Stimulated activated naive CD4-positive, alpha-beta T cell (primary cell): ENCODE measurements at regions not wholly inside any gene's neighbourhood (a gene's known extent, or its start where the extent isn't known, plus 50 kb on each side); places are given as distances from the start of the nearest gene placed in this dataset.

ENCODE experiments used
- DNase-seq, 6 experiments: peaks; one replicate each; lab custom pipeline; 2025; lab: John Stamatoyannopoulos, UW

DNA sequence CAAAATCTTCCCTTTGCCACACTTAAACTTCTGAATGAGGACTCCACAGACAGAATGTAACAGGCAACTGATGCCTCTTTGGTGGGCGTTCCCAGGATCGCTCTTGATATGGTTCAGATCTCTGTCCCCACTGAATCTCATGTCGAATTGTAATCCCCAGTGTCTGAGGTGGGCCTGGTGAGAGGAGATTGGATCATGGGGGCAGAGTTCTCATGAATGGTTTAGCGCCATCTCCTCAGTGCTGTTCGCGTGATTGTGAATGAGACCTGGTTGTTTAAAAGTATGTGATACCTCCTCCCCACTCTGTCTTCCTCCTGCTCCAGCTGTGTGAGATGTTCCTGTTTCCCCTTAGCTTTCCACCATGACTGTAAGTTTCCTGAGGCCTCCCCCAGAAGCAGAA, 111.1 kb upstream of the SLC66A3 start:
- DNase-seq: no peak

DNA sequence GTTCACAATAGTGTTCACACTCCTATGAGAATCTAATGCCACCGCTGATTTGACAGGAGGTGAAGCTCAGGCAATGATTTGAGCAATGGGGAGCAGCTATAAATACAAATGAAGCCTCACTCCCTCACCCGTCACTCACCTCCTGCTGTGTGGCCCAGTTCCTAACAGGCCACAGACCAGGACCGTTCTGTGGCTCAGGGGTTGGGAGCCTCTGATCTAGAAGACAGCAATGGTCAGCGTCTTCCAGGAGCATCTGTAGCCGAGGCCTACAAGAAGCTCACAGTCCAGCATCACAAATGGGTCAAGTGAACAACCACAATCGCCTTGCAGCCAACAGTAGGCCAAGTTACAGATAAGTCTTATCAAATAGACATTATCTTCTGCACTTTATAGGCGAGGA, 110.0 kb upstream of the SLC66A3 start:
- DNase-seq: no peak

DNA sequence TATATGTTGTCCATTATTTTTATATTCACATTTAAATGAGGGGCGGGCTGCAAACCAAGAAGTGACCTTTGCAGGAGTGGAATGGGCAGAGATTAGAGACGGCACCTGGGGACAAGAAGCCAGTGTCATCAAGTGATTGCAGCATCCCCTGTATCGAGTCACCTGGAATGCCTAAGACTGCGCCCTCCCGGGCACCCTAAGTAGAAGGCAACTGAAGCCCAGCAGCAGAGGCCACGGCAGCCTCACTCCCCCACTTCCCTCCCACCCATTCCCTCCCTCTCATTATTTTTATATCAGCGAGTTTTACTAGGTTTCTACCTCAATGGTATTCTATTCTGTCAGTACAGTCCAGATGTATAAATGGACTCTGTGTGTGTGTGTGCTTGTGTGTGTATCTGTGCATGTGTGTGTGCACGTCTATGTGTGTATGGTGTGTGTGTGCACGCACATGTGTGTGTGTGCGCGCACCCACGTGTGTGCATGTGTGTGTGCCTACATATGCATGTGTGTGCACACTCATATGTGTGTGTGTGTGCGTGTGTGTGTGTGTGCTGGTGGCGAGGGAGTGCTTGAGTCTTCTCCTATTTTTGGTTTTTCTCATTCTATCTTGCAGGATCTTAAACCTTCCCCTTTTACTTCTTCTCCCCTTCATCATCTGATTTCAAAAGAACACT, 106.8 kb upstream of the SLC66A3 start:
- DNase-seq: no peak

DNA sequence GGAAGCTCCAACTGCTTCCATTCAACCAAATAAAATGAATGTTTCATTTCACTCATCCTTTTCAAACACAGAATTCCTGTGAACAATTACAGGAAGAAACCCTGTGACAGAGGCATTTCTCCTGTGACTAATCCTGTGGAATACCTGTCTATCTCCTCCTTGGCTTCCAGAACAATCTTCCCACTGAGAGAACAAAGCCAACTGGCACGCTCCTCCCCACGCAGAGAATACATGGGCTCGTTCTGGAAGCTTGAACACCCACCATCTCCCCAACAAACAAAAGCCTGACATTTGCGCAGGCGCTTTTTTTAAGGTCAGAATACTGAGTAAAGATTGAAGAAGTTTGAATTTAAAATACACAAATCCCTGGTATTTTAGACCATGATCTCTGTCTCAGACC, 104.7 kb upstream of the SLC66A3 start:
- no peak for DNase-seq

DNA sequence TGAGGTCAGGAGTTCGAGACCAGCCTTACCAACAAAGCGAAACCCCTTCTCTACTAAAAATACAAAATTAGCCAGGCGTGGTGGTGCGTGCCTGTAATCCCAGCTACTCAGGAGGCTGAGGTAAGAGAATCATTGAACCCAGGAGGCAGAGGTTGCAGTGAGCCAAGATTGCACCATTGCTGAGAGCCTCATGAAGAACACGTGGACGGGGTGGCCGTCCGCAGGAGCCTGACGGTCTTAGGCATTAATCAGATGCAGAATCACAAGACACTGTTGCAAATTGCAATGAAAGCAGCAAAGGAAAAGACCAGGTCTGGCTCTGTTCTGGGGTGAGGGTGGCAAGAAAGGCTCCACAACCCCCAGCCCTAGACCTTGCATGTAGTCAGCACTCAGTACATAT, 104.0 kb upstream of the SLC66A3 start:
- no peak for DNase-seq

DNA sequence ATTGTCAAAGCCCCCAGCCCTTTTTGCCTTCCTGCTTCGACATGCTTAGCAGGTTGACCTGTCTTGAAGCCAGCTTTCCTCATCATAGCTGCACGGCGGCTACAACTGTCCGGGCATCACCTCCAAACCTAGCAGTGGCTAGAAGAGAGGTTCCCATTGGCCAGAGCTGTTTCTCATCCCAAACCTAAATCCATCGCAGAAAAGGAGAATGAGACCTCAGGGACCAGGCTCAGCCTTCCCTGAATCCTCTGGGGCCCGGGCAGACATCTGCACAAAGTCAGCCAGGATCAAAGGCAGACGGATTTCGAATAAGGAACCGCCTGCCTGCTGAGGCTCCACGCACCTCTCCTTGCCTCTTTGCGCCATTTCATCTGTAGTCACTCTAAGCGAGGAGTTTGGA, 101.7 kb upstream of the SLC66A3 start:
- DNase-seq: no peak

DNA sequence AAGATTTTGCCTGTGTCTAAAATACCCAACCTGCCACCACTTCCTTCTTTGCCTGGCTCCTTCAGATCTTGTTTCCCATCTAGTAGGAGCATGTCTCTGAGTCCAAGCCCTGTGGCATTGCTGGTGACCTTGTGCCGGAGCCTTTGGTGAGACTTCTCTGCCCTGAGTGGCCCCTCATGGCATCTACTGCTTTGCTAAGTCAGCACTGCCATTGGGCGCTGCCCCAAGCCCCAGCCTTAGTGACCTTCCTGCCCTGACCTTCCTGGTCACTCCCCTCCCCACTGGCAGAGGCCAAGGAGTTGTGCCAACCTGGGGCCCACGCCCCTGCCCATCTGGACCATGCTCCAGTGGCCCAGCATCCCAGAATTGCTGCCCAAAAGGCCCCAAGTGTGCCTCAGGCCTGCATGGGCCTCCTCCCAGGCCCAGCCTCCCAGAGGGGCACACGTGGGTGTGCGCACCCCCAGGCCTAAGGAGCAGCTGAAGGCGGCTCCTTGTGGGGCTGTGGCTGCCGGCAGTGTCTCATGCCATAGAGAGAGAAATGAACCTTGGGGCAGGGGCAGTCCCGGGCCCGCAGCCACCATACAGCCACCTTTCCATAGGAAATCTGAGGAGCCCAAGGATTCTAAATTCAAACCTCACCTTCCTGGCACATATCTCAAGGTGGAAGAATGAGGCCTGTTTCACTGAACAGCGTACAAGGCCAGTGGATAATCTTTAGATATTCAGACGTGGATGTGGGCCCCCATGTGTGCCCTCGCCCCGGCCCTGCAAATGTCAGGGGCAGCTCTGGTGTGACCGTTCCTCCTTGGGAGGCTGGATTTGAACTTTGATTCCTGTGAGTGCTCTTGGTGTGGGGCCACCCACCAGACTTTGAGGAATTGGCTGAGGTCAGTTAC, 100.2 kb upstream of the SLC66A3 start:
- no peak for DNase-seq

DNA sequence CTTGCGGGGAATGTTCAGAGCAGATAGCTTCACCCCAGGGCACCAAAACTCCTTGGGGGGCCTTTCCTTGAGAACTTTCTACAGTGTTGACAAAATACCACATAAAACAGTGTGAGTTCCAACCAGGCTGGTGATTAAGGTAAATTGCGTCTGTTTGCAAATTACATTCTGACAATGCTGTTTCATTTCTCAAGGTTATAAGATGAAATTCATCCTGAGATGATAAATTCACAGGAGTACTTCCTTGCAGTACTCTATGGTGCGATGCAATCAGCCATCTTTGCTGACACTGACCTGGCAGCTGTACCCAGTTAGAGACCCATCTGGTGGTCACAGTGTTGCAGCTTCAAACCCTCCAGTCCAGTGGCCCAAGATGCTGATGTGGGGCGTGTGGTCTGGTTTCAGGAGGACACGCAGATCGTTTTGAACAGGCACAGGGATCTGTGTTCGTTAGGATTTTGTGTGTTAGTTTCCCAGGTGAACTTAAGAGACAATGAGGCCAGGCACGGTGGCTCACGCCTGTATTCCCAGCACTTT, 99.5 kb upstream of the SLC66A3 start:
- no peak for DNase-seq

DNA sequence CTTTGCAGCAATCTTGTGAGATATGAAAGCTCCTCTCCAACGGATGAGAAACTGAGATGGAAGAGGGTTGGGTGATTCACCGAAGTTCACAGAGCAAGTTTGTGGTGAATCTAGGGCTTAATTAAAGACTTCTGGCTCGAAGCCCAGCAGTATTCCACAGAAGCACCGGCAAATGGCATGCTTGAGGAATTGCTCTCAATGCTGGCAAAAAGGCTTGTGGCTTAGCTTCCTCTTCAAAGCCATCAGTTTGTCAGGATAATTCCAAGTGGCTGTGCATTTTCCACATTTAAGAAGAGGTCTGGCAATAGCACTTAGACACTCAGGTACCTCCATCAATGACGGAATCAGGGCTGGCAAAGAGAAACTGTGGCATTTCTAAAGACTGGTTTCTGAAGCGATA, 98.7 kb upstream of the SLC66A3 start:
- no peak for DNase-seq

DNA sequence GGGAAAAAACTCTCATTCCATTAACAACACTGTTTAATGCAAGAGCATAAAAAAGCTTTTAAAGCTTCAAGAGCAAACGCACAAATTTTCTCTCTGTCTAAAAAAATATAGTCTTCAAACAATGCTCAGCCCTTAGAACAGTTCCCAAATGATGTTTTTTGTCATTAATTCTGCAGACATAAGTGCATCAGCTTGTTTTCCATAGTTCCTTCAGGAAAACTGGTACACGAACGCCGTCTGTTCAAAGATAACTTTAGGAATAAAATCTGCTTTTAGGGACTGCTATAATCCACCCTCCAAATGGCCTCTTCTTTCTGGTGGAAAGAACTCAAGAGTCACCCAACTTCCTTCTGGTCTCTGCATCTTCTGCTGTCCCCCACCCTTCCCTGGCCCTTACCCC, 98.2 kb upstream of the SLC66A3 start:
- DNase-seq: no peak

DNA sequence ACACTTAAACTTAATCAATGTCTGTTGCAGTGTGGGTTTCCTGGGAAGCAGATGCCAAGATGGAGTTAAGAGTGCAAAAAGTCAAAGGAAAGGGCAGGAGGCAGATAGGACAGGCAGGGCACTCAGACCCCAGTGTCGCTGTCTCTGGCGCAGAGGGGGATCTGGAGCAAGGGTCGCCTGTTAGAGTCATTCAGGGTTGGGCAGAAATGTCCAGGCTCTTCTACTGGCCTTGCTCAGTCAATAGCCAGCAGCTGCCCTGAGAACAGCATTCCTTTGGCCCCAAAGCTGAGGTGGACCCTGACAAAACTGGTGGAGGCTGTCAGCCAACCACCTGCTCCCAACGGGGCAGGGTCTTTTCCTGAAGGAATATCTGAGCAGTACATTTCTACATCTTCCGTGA, 97.1 kb upstream of the SLC66A3 start:
- DNase-seq: no peak

DNA sequence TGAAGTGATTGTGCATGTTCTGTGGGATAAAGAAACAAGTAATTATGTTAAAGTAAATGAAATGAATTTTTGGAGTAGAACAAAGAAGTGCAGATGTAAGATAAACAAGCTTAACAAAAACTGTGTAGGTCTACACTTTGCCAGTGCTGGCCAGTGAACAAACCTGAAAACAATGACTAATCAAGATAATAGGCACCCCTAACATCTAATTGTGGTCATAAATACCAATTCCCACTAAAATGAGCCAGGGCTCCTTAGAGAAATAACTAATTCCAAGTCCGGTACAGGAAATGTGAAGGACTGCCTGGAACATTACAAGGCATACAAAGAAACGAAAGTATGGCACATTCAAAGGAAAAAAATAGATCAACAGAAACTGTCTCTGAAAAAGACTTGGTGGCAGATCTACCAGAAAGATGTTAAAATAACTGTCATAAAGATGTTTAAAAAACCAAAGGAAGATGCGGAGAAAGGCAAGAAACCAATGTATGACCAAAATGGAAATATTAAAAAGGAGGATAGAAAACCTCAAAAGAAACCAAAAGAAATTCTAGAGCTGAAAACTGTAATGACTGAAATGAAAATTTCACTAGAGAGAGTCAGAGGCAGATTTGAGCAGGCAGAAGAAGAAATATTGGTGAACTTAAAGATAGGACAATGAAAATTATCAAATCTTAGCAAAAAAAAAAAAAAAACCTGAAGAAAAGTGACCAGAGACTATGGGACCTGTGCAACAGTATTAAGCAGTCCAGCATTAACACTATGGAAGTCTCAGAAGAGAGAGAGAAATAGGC, 94.7 kb upstream of the SLC66A3 start:
- no peak for DNase-seq

DNA sequence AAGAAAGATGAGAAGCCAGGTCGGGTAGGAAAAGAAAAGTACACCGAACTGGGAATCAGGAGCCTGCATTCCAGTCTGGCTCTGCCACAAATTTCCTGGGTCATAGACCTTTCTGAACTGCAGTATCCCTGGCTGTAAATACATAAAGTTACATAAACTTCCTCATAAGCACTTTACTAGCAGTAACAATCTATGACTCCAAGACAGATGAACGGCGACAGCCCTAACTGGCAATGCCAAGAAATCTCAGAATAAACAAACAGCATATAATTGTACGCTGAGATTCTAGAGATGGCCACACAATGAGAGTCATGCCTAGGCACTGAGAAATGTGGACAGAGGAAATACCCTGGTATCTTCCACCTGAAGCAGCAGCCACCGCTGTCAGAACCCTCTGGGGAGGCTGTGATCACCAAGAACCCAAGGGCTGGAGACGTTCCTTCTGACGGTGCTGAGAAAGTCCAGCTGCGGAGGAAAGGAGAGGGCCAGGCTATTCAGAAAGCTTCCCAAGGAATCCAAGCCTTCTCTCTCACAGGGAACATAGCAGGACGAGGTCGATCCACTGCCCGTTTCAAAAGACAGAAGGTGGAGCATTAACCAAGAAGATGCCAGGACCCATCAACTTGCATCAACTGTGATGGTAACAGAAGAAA, 89.3 kb upstream of the SLC66A3 start:
- no peak for DNase-seq

DNA sequence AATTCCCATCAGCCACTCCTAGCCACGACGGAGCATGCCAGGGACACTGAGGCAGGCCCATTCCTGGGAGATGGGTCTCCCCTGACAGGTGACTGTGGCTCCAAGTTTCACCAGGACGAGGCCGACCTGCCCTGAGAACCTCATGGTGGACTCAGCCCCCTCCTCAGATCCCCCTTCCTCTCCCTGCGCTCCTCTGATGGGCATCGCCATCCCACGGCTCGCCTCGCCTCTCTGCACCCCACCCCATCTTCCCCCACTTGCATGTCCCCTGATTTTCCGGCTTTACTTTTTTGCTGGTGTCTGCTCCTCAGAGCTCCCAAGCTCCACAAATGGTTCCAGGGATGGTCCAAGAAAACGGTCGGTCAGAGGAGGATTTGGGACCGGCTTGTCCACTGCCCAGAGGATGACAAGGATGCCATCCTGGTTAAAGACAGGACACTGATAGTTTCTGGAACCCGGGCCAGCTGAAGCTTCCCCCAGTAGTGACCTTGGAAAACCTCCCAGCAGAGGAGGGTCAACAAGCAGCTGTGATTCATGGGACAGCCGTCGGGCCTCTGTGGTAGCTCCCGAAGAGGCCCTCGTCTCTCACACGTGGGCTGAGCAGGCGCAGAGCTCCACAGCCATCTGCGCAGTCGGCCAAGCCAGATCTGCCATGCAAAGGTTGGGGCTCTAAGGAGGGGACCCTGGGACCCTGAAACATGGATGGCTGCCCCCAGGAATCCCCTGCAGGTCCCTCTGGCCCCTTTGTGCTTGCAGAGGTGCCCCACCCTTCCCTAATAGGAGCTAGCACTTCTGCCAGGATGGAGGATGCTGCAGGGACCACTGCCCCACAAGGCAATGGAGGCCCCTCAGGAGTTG, 87.8 kb upstream of the SLC66A3 start:
- DNase-seq: no peak

DNA sequence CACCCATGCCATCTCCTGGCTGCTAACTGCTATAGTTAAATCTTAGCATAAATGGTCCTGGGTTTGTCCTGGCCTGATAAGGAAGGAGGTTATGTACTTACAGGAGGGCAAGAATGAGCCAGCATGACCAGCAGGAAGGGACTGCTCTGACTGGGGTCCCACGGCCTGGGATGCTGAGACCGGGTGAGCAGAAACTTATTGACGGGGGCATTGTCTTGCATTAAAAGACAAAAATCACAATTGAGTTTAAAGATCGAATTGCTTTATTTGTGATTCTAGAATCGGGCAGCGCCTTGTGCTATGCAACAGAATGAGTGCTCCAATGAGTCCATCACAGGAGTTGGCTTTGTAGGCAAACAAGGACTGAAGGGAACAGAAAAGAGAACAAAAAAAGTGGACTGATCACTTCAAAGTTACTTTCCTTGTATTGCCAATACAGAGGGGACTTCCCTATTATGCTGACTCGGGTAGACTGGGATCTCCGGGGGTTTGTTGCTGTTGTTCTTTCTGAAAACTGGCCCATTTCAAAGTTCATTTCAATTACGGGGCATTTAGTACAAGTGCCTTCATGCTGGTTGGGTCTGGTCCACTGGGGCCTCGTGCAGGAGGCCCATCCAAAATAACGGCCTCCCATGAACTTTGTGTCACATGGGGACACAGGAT, 87.1 kb upstream of the SLC66A3 start:
- no peak for DNase-seq

DNA sequence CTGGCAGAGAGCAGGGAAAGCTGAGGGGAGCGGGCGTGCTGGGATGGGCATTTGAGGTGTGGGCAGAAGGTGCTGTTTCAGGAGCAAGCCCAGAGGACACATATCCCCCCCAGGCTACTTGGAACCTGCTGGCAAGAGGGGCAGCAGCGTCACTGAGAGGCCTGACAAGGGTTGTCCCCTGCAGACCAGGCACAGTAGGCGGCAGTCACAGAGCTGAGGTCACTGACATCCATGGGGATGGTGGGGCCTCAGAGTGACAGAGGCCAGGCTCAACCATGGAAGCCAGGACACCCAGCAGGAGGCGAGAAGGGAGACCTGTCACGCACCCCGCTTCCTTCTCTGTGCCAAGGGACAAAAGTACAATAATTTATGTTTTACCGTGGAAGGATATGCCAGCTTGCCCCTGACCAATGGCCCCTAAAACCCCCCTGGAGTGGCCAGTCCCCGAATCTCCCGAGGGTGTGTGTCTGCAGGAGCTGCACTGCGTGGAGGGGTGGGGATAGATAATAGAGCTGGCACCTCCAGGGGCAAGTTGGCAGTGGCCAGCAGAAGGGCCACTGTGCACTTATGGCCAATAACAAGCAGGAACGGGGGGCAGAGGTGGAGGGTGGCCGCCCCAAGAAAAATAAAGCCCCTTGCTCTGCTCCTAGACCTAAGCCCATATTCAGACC, 86.3 kb upstream of the SLC66A3 start:
- no peak for DNase-seq

DNA sequence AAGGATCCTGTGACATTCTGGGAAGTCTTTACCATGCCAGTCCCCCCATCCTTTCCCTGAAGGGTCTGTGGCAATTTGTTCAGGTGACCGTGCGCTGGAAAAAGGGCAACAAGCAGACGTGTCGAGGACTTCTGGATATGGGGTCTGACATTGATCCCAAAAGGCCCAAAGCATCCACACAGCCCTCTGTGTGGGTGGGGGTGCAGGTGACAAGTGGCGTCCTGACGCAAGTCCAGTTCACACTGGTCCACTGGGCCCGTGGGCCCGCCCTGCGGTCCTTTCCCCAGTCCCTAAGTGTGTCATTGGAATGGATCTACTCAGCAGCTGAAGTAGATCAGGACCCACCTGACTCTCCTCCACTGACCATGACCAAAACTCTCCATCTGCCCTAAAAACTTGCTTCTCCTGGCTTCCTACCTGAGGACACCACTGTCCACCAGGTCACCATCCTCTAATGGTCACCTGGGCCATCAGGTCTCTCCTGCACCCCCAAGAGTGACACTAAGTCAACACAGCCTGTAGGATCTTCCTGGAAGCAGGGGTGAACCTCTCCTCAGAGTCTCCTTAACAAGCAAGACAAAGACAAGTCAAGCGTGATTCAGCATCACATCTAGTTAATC, 85.6 kb upstream of the SLC66A3 start:
- DNase-seq: no peak

DNA sequence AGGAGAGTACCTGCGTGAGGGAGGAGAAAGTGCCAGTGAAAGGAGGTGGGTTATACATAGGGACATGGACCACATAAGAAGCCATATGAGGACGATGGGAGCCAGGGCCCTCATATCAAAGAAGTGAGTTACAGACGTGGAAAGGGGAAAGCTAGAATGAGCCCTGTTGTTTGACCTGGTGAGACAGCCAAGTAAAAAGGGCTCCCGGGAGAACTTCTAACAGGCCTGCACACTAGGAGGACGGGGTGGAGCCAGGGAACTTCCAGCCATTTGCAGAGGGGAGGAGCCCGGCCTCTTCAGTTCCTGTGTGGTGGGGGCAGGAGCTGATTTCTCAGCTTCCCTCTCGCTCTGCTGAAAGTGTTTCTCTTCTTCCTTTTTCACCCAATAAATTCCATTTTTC, 84.1 kb upstream of the SLC66A3 start:
- no peak for DNase-seq

DNA sequence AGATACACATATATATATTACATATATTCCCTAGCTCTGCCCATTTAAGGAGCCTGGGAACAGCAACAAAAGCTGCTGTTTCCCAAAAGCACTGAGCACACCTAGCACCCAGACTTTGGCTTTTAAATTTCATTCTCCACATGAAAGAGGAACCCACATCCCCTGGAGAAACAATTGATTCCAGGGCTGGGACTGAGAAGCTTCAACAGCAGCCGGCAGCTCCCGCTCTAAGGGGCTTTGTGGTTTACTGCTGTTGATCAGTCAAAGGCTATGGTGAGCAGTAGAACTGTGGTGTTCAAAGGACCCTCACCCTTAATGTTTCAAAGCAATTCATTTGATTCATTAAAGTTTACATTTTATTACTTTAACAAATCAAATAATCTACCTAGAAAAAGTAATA, 83.3 kb upstream of the SLC66A3 start:
- no peak for DNase-seq

DNA sequence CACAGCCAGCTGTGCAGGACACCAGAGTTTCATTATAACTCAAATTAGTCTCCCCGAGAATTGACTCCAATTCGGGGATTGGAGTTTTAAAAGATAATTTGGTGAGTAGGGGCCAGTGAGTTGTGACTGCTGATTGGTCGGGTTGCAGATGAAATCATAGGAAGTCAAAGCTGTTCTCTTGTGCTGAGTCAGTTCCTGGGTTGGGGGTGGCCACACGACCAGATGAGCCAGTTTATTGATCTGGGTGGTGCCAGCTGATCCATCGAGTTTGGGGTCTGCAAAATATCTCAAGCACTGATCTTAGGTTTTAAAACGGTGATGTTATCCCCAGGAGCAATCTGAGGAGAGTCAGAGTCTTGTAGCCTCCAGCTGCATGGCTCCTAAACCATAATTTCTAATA, 82.7 kb upstream of the SLC66A3 start:
- DNase-seq: no peak
